ENCODE measurements at regions not wholly inside any gene's neighbourhood (a gene's known extent, or its start where the extent isn't known, plus 50 kb on each side); places are given as distances from the start of the nearest gene placed in this dataset.
"Not testable (repeated sequence)": the region's sequence is repeated elsewhere in the genome, so short reads cannot be mapped to it uniquely, and the experiment has no call there.

DNA sequence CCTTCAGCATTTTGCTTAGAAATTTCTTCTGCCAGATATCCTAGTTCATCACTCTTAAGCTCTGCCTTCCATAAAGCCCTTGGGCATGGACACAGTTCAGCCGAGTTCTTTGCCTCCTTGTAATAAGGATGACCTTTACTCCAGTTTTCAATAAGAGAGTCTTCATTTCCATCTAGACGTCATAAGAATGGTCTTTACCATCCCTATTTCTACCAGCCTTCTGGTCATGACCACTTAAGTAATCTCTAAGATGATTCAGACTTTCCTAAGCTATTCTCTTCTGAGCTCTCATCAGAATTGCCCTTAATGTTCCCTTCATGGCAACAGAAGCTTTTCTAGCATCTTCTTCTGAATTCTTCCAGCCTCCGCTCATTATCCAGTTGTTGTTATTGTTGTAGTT, 126.1 kb downstream of the TFAP2C start:
- Histone ChIP-seq H4K20me1 (ENCODE audit: insufficient read depth, low read depth, low read length) (no peaks in the 10 kb centered on the region), H3K79me2 (ENCODE audit: low read length) (no peaks in the 10 kb centered on the region), H3K9ac (ENCODE audit: low read length) (no peak overlapping the region), H3K27me3 (ENCODE audit: low read length) (no peaks in the 10 kb centered on the region), H3K4me2 (ENCODE audit: low read depth, low read length, poor library complexity, severe bottlenecking) (no peak overlapping the region), H2AFZ (ENCODE audit: low read length) (no peak overlapping the region), H3K36me3 (ENCODE audit: insufficient read depth, low read length) (no peaks in the 10 kb centered on the region), H3K9me3 (ENCODE audit: low read length) (no peaks in the 10 kb centered on the region), H3K4me1 (ENCODE audit: low read length) (no peaks in the 10 kb centered on the region), H3K9me2 (replicated peaks; ENCODE audit: insufficient read depth, low read length) (no peaks in the 10 kb centered on the region), H3K27ac (ENCODE audit: low read length) (no peak overlapping the region), H3K4me3 (ENCODE audit: low read length) (no peak overlapping the region)
- DNase-seq, result no peak

DNA sequence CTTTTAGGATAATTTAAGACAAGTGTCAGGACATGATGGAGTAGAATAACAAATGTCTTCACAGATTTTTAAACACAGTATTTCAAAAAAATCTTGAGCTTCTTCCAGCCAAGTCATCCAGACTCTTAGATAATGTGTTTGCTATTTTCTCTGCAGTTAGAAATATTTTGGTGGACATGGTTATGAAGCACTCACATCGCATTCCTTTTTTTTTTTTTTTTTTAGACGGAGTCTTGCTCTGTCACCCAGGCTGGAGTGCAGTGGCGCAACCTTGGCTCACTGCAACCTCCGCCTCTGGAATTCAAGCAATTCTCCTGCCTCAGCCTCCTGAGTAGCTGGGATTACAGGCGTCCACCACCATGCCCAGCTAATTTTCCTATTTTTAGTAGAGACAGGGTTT, 127.6 kb downstream of the TFAP2C start:
- H3K9me2 ChIP-seq (replicated peaks; ENCODE audit: insufficient read depth, low read length); H3K36me3 ChIP-seq (ENCODE audit: insufficient read depth, low read length); H3K27me3 ChIP-seq (ENCODE audit: low read length); H3K9me3 ChIP-seq (ENCODE audit: low read length); H3K27ac ChIP-seq (ENCODE audit: low read length); H3K4me1 ChIP-seq (ENCODE audit: low read length); H4K20me1 ChIP-seq (ENCODE audit: insufficient read depth, low read depth, low read length); H3K9ac ChIP-seq (ENCODE audit: low read length); H3K4me3 ChIP-seq (ENCODE audit: low read length); DNase-seq; H3K4me2 ChIP-seq (ENCODE audit: low read depth, low read length, poor library complexity, severe bottlenecking); H2AFZ ChIP-seq (ENCODE audit: low read length); H3K79me2 ChIP-seq (ENCODE audit: low read length): not testable (repeated sequence)

DNA sequence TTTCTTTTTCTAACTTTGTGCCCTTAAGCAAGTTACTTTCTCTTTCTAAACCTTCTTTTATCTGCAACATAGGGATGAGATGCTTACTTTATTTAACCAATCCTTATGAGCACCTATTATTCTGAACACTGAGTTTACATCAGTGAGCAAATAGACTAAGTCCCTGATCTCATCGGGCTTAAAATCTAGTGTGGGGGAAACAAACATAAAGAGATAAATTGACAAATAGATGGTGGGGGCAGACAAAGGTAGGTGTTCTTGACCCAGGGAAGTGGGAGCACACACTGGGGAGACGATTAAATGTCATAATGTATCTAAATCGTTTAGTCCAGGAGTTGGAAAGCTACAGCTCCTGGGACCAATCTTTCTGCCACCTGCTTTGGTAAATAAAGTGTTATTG, 129.6 kb downstream of the TFAP2C start:
- Histone ChIP-seq H3K79me2 (ENCODE audit: low read length) (no peaks in the 10 kb centered on the region), H3K9me2 (replicated peaks; ENCODE audit: insufficient read depth, low read length) (no peaks in the 10 kb centered on the region), H4K20me1 (ENCODE audit: insufficient read depth, low read depth, low read length) (no peaks in the 10 kb centered on the region), H3K4me3 (ENCODE audit: low read length) (no peak overlapping the region), H3K27ac (ENCODE audit: low read length) (no peak overlapping the region), H2AFZ (ENCODE audit: low read length) (no peak overlapping the region), H3K4me1 (ENCODE audit: low read length) (no peaks in the 10 kb centered on the region), H3K36me3 (ENCODE audit: insufficient read depth, low read length) (no peaks in the 10 kb centered on the region), H3K27me3 (ENCODE audit: low read length) (no peaks in the 10 kb centered on the region), H3K9me3 (ENCODE audit: low read length) (no peaks in the 10 kb centered on the region), H3K9ac (ENCODE audit: low read length) (no peak overlapping the region), H3K4me2 (ENCODE audit: low read depth, low read length, poor library complexity, severe bottlenecking) (no peak overlapping the region)
- DNase-seq, result no peak

DNA sequence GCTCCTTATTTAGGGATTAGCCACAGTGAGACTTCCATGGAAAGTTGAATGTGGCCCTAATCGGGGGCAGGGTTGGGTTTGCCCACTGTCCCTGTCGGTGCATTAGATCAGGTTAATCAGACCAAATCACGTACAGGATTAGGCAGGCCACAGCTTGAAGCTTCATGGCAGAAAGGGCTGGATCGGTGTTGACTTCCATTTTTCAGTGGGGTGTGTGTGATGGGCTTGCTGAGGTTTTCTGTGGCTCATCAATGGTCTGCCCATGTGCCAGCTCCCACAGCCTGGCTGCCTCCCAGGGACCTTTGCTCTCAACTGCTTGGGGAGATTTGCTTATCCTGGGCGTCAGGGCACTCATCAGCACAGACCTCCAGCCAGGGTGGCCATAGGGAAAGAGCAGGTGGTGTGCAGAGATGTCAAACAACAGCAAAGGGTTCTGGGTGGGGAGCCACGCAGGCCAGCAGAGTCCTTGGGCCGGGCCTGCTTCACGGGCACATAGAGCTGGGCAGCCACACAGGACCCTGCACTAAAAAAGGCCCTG, 130.7 kb downstream of the TFAP2C start:
- H3K9me2 ChIP-seq (replicated peaks; ENCODE audit: insufficient read depth, low read length), result no peaks in the 10 kb centered on the region
- no peak overlapping the region for H2AFZ ChIP-seq (ENCODE audit: low read length)
- no peak for DNase-seq
- H4K20me1 ChIP-seq (ENCODE audit: insufficient read depth, low read depth, low read length), result no peaks in the 10 kb centered on the region
- no peak overlapping the region for H3K4me2 ChIP-seq (ENCODE audit: low read depth, low read length, poor library complexity, severe bottlenecking)
- no peaks in the 10 kb centered on the region for H3K79me2 ChIP-seq (ENCODE audit: low read length)
- H3K4me3 ChIP-seq (ENCODE audit: low read length), result no peak overlapping the region
- no peaks in the 10 kb centered on the region for H3K4me1 ChIP-seq (ENCODE audit: low read length)
- H3K9ac ChIP-seq (ENCODE audit: low read length), result no peak overlapping the region
- H3K9me3 ChIP-seq (ENCODE audit: low read length), result no peaks in the 10 kb centered on the region
- no peak overlapping the region for H3K27ac ChIP-seq (ENCODE audit: low read length)
- no peaks in the 10 kb centered on the region for H3K36me3 ChIP-seq (ENCODE audit: insufficient read depth, low read length)
- H3K27me3 ChIP-seq (ENCODE audit: low read length), result no peaks in the 10 kb centered on the region

DNA sequence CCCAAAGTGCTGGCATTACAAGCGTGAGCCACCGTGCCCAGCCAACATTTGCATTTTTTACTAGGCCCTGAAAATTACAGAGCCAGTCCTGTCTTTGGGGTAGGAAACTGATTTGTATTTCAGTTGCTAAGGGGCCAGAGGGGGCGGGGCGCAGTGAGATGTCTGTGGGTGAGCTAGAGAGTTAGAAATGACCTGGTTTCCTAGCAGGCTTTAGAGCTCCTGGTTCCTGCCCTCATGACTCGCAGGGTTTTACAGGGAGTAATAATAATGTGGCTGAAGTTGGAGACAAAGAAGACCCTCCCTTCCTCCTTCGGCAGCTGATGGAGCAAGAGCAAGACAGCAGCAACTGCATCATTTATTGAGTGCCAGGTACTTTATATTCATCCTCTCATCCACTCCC, 131.5 kb downstream of the TFAP2C start:
- Histone ChIP-seq H3K27ac (ENCODE audit: low read length) (no peak overlapping the region), H3K4me3 (ENCODE audit: low read length) (no peak overlapping the region), H3K27me3 (ENCODE audit: low read length) (no peaks in the 10 kb centered on the region), H4K20me1 (ENCODE audit: insufficient read depth, low read depth, low read length) (no peaks in the 10 kb centered on the region), H3K4me2 (ENCODE audit: low read depth, low read length, poor library complexity, severe bottlenecking) (no peak overlapping the region), H3K9ac (ENCODE audit: low read length) (no peak overlapping the region), H3K9me3 (ENCODE audit: low read length) (no peaks in the 10 kb centered on the region), H3K4me1 (ENCODE audit: low read length) (no peaks in the 10 kb centered on the region), H3K36me3 (ENCODE audit: insufficient read depth, low read length) (no peaks in the 10 kb centered on the region), H3K9me2 (replicated peaks; ENCODE audit: insufficient read depth, low read length) (no peaks in the 10 kb centered on the region), H3K79me2 (ENCODE audit: low read length) (no peaks in the 10 kb centered on the region), H2AFZ (ENCODE audit: low read length) (no peak overlapping the region)
- no peak for DNase-seq

DNA sequence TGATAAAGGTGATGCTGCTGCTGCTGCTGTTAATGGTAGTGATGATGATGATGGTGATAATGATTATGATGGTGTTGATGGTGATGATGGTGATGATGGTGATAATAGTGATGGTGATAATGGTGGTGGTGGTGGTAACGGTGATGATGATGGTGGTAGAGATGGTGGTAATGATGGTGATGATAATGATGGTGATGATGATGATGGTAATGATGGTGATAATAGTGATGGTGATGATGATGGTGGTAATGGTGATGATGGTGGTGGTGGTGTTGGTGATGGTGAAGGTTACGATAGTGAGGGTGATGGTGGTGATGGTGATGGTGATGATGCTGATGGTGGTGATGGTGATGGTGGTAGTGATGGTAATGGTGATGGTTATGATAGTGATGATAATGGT, 132.3 kb downstream of the TFAP2C start:
- no peak overlapping the region for H3K4me3 ChIP-seq (ENCODE audit: low read length)
- no peaks in the 10 kb centered on the region for H3K9me3 ChIP-seq (ENCODE audit: low read length)
- no peak overlapping the region for H3K9ac ChIP-seq (ENCODE audit: low read length)
- no peak overlapping the region for H3K27ac ChIP-seq (ENCODE audit: low read length)
- H4K20me1 ChIP-seq (ENCODE audit: insufficient read depth, low read depth, low read length), result no peaks in the 10 kb centered on the region
- no peaks in the 10 kb centered on the region for H3K36me3 ChIP-seq (ENCODE audit: insufficient read depth, low read length)
- no peaks in the 10 kb centered on the region for H3K27me3 ChIP-seq (ENCODE audit: low read length)
- H3K4me2 ChIP-seq (ENCODE audit: low read depth, low read length, poor library complexity, severe bottlenecking), result no peak overlapping the region
- no peaks in the 10 kb centered on the region for H3K79me2 ChIP-seq (ENCODE audit: low read length)
- H2AFZ ChIP-seq (ENCODE audit: low read length), result no peak overlapping the region
- H3K9me2 ChIP-seq (replicated peaks; ENCODE audit: insufficient read depth, low read length), result no peaks in the 10 kb centered on the region
- DNase-seq, result no peak
- H3K4me1 ChIP-seq (ENCODE audit: low read length), result no peaks in the 10 kb centered on the region

DNA sequence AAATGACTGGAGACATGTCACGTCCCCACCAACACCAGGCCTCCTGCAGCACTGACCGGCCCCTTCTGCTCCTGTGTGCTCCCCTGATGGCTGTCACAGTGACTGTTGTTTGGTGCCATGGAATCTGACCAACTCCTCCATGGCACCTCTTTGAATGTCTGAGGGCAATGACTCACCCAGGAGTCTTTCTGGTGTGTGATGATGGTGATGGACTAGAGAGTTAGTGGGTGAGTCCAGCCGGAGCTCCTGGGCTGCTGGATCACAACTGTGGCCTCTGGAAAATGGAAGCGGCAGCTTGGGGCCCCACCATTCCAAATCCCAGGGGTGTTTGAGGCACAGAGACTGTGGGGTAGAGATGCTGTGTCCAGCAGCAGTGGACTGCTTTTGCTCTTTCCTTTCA, 133.3 kb downstream of the TFAP2C start:
- no peak for DNase-seq
- Histone ChIP-seq H3K4me1 (ENCODE audit: low read length) (no peaks in the 10 kb centered on the region), H2AFZ (ENCODE audit: low read length) (no peak overlapping the region)

DNA sequence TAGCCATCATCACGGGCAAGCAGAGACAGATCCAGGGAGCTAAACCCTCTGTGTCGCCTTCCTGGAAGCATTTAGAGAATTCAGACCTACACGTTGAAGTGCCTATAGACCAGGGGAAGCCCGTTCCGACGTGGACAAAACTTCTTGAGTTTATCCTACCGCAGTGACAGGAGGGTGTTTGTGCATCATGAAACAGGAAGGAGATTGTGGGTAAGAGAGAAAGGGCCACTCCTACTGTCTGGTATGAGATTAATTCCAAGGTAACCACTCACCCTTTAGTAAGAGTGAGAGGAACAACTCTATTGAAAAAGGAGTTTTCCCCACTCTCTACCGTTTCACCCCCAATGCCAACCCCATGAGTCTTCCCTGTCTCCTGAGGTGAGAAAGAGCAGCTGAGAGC, 133.7 kb downstream of the TFAP2C start:
- no peak for DNase-seq
- Histone ChIP-seq H3K36me3 (ENCODE audit: insufficient read depth, low read length) (no peaks in the 10 kb centered on the region), H3K9ac (ENCODE audit: low read length) (no peak overlapping the region), H3K27ac (ENCODE audit: low read length) (no peak overlapping the region), H3K4me3 (ENCODE audit: low read length) (no peak overlapping the region), H3K4me2 (ENCODE audit: low read depth, low read length, poor library complexity, severe bottlenecking) (no peak overlapping the region), H3K9me2 (replicated peaks; ENCODE audit: insufficient read depth, low read length) (no peaks in the 10 kb centered on the region), H2AFZ (ENCODE audit: low read length) (no peak overlapping the region), H3K9me3 (ENCODE audit: low read length) (no peaks in the 10 kb centered on the region), H3K4me1 (ENCODE audit: low read length) (no peaks in the 10 kb centered on the region), H4K20me1 (ENCODE audit: insufficient read depth, low read depth, low read length) (no peaks in the 10 kb centered on the region), H3K27me3 (ENCODE audit: low read length) (no peaks in the 10 kb centered on the region), H3K79me2 (ENCODE audit: low read length) (no peaks in the 10 kb centered on the region)

More for the DNA sequence above, 133.3 kb downstream of the TFAP2C start:
- no peaks in the 10 kb centered on the region for H4K20me1 ChIP-seq (ENCODE audit: insufficient read depth, low read depth, low read length)
- no peaks in the 10 kb centered on the region for H3K79me2 ChIP-seq (ENCODE audit: low read length)
- H3K9me2 ChIP-seq (replicated peaks; ENCODE audit: insufficient read depth, low read length), result no peaks in the 10 kb centered on the region
- no peaks in the 10 kb centered on the region for H3K9me3 ChIP-seq (ENCODE audit: low read length)
- no peak overlapping the region for H3K4me2 ChIP-seq (ENCODE audit: low read depth, low read length, poor library complexity, severe bottlenecking)
- no peaks in the 10 kb centered on the region for H3K36me3 ChIP-seq (ENCODE audit: insufficient read depth, low read length)
- H3K27ac ChIP-seq (ENCODE audit: low read length), result no peak overlapping the region
- no peak overlapping the region for H3K4me3 ChIP-seq (ENCODE audit: low read length)
- no peak overlapping the region for H3K9ac ChIP-seq (ENCODE audit: low read length)
- H3K27me3 ChIP-seq (ENCODE audit: low read length), result no peaks in the 10 kb centered on the region

DNA sequence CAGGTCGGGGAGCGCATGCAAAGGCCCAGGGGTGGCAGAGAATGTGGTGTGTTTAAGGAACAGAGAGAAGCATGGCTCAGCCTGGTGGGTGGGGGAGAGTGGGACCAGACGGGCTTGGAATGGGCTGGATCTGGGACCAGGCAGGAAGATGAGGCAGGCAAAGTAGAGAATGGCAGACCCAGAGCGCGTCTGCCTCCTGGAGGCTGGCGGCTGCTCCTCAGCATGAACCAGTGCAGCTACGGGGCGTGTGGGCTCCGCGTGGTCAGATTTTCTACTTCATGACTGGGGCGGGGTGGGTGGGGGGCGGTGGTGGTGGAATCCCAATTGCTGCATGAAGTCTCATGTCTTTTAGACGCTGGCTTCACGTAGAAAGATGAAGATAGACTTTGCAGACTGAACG, 135.6 kb downstream of the TFAP2C start:
- no peak overlapping the region for H3K27ac ChIP-seq (ENCODE audit: low read length)
- H3K79me2 ChIP-seq (ENCODE audit: low read length), result no peaks in the 10 kb centered on the region
- DNase-seq, result no peak
- H3K9me3 ChIP-seq (ENCODE audit: low read length), result no peaks in the 10 kb centered on the region
- no peaks in the 10 kb centered on the region for H3K9me2 ChIP-seq (replicated peaks; ENCODE audit: insufficient read depth, low read length)
- no peak overlapping the region for H3K9ac ChIP-seq (ENCODE audit: low read length)
- H3K4me3 ChIP-seq (ENCODE audit: low read length), result no peak overlapping the region
- no peaks in the 10 kb centered on the region for H3K4me1 ChIP-seq (ENCODE audit: low read length)
- H3K4me2 ChIP-seq (ENCODE audit: low read depth, low read length, poor library complexity, severe bottlenecking), result no peak overlapping the region
- H4K20me1 ChIP-seq (ENCODE audit: insufficient read depth, low read depth, low read length), result no peaks in the 10 kb centered on the region
- H3K36me3 ChIP-seq (ENCODE audit: insufficient read depth, low read length), result no peaks in the 10 kb centered on the region
- H3K27me3 ChIP-seq (ENCODE audit: low read length), result no peaks in the 10 kb centered on the region
- H2AFZ ChIP-seq (ENCODE audit: low read length), result no peak overlapping the region

All from Karpas-422 (cell line).